ENCODE measurements at regions not wholly inside any gene's neighbourhood (a gene's known extent, or its start where the extent isn't known, plus 50 kb on each side); places are given as distances from the start of the nearest gene placed in this dataset.

- Histone ChIP-seq H3K9me3 (ENCODE audit: control insufficient read depth, low read depth, low read length) (no peaks in the 10 kb centered on the region), H3K14ac (ENCODE audit: insufficient read depth, low read length) (no peak overlapping the region), H3K23ac (ENCODE audit: insufficient read length, low read depth, low read length) (no peak overlapping the region), H2BK12ac (ENCODE audit: insufficient read length, low read depth, low read length) (no peak overlapping the region), H3K4me2 (ENCODE audit: insufficient read depth, insufficient read length, low read length) (no peak overlapping the region), H3K4me1 (ENCODE audit: insufficient read depth, low read length) (no peaks in the 10 kb centered on the region), H4K91ac (ENCODE audit: insufficient read length, low read depth, low read length) (no peak overlapping the region), H3K27me3 (ENCODE audit: insufficient read depth, low read length) (no peaks in the 10 kb centered on the region), H2BK20ac (ENCODE audit: low read depth, low read length, poor library complexity, severe bottlenecking) (no peak overlapping the region), H3K23me2 (ENCODE audit: insufficient read length, low read depth, low read length, poor library complexity, severe bottlenecking) (no peaks in the 10 kb centered on the region), H4K5ac (ENCODE audit: insufficient read length, low read depth, low read length) (no peak overlapping the region), H3K79me2 (ENCODE audit: insufficient read depth, low read length) (no peaks in the 10 kb centered on the region), H2BK15ac (ENCODE audit: low read depth, low read length) (no peak overlapping the region), H3T11ph (ENCODE audit: low read length) (no peak overlapping the region), H2AK5ac (ENCODE audit: insufficient read length, low read length) (no peak overlapping the region), H2BK120ac (ENCODE audit: low read depth, low read length, poor library complexity, severe bottlenecking) (no peak overlapping the region), H3K9ac (ENCODE audit: extremely low read depth, insufficient read length, low read length) (no peak overlapping the region), H3K18ac (ENCODE audit: insufficient read length, low read depth, low read length) (no peak overlapping the region), H3K4ac (ENCODE audit: low read depth, low read length) (no peak overlapping the region), H3K27ac (ENCODE audit: insufficient read length, low read depth, low read length) (no peak overlapping the region), H3K56ac (ENCODE audit: insufficient read length, low read depth, low read length) (no peak overlapping the region), H2AFZ (ENCODE audit: low read length) (no peak overlapping the region), H2BK5ac (ENCODE audit: insufficient read length, low read length) (no peak overlapping the region), H3K79me1 (ENCODE audit: insufficient read depth, low read depth, low read length, poor library complexity, severe bottlenecking) (no peaks in the 10 kb centered on the region), H4K8ac (replicated peaks; ENCODE audit: insufficient read length, low read depth, low read length) (no peak overlapping the region), H4K20me1 (ENCODE audit: control insufficient read depth, insufficient read depth, insufficient read length) (no peaks in the 10 kb centered on the region)
- Mint-ChIP-seq H3K27ac (no peak overlapping the region), H3K36me3 (ENCODE audit: insufficient read depth in 1 of 3, low read depth in 3 of 3) (no peaks in the 10 kb centered on the region; a peak in 2 of 7 replicates), H3K27me3 (ENCODE audit: low read depth) (peaks cover 2% of the 10 kb centered on the region; the same call in 1 of the 2 replicates), H3K4me3 (no peak overlapping the region), H3K4me1 (no peaks in the 10 kb centered on the region), H3K9me3 (peaks cover 6% of the 10 kb centered on the region in 2 experiments; a peak in 4 of 5 replicates)
- no peak for DNase-seq
- no peak for TF ChIP-seq CTCF (conservative IDR thresholded peaks at IDR 0.05)
- WGBS (ENCODE audit: extremely low coverage, insufficient read length, low lambda C conversion rate), result no CpG with 5 or more reads among the region's 5 CpGs
These were observed 244.6 kb upstream of the MYOCD start for GRCh38 chr17:12421077-12421476.

Measured in H9 (cell line).